A549 (cell line): ENCODE measurements at regions not wholly inside any gene's neighbourhood (a gene's known extent, or its start where the extent isn't known, plus 50 kb on each side); places are given as distances from the start of the nearest gene placed in this dataset.

Source experiments
- ATAC-seq, 2 experiments: fragments of 200-7000 bp in 1 of 2; fragments of >200 bp in 1 of 2; cut with Nextera tagmentation in 1 of 2; cut with Tn5 transposase in 1 of 2; 3 replicates each; pipeline versions ENCODE4 v1.8.0 to v1.9.1; 2018 to 2020; ENCODE audit warnings: mild to moderate bottlenecking in 1 of 2, moderate library complexity in 1 of 2
- CTCF ChIA-PET: fragments of 300-600 bp; sonication (Branson Sonifier 250); formaldehyde crosslinking; extraction: SDS; loops from one replicate; lab custom pipeline; 2021; ENCODE audit warnings: antibody characterized with exemption, inconsistent platforms; lab: Yijun Ruan, JAX
- POLR2A ChIA-PET: fragments of 350-600 bp; formaldehyde crosslinking; extraction: SDS; loops from one replicate; lab custom pipeline; 2021; ENCODE audit warnings: antibody characterized with exemption, inconsistent platforms; lab: Yijun Ruan, JAX
- DNase-seq, 2 experiments: peaks; one replicate each; pipeline versions ENCODE4 v3.0.0 to v3.0.0-alpha.2; 2011 to 2016; ENCODE audit warnings: low read depth in 1 of 2, low spot score in 1 of 2
- FAIRE-seq: peaks from 2 replicates; lab custom pipeline; 2011; peaks lifted over from hg19 to GRCh38; lab: Jason Lieb, UNC
- H3K27ac ChIP-seq, 2 experiments: fragments of >200 bp; sonication (Bioruptor Twin); formaldehyde crosslinking; 3 replicates each; pipeline ENCODE4 v1.5.1; 2016 to 2017
- H3K4me1 ChIP-seq: fragments of >200 bp; sonication (Bioruptor Twin); formaldehyde crosslinking; 3 replicates; pipeline ENCODE4 v1.6.1; 2016
- H3K4me2 ChIP-seq: fragments of >200 bp; sonication (Bioruptor Twin); formaldehyde crosslinking; 3 replicates; pipeline ENCODE4 v1.6.1; 2016
- H3K4me3 ChIP-seq: fragments of >200 bp; sonication (Bioruptor Twin); formaldehyde crosslinking; 3 replicates; pipeline ENCODE4 v1.5.1; 2016
- H3K9me3 ChIP-seq: fragments of >200 bp; sonication (Bioruptor Twin); formaldehyde crosslinking; 3 replicates; pipeline ENCODE4 v1.6.1; 2016
- BHLHE40 ChIP-seq: IDR thresholded peaks from 2 replicates; pipeline ENCODE4 v1.6.1; 2012; ENCODE audit warnings: low read depth, low read length, inconsistent platforms
- CHD4 ChIP-seq: fragments of 200-600 bp; sonication (generic); IDR thresholded peaks from 2 replicates; pipeline ENCODE4 v1.6.1; 2016; ENCODE audit warnings: antibody characterized with exemption, mild to moderate bottlenecking, borderline replicate concordance
- CTCF ChIP-seq: fragments of >200 bp; sonication (Bioruptor Twin); formaldehyde crosslinking; IDR thresholded peaks from 3 replicates; pipeline ENCODE4 v1.5.1; 2016
- EHMT2 ChIP-seq: fragments of 200-600 bp; sonication (generic); IDR thresholded peaks from 2 replicates; pipeline ENCODE4 v1.6.1; 2016; ENCODE audit warnings: antibody characterized with exemption, low read depth, mild to moderate bottlenecking, moderate library complexity
- ELK1 ChIP-seq: fragments of 150-350 bp; IDR thresholded peaks from 2 replicates; pipeline ENCODE4 v1.6.1; 2014; ENCODE audit warnings: low read depth, mild to moderate bottlenecking, low read length
- FOSB ChIP-seq: fragments of 250-450 bp; sonication (Bioruptor Pico); IDR thresholded peaks from 2 replicates; pipeline ENCODE4 v1.5.0; 2020; ENCODE audit warnings: mild to moderate bottlenecking, moderate library complexity
- FOSL2 ChIP-seq, 2 experiments: fragments of 450-650 bp in 1 of 2; fragments of >200 bp in 1 of 2; sonication (Bioruptor Twin) in 1 of 2; formaldehyde crosslinking; IDR thresholded peaks; 2 replicates each; pipeline versions ENCODE4 v1.5.0 to v1.6.1; 2016 to 2020; ENCODE audit warnings: mild to moderate bottlenecking in 1 of 2, moderate library complexity in 1 of 2
- HDAC2 ChIP-seq: fragments of 200-600 bp; sonication (generic); IDR thresholded peaks from 2 replicates; pipeline ENCODE4 v1.6.1; 2016
- HEYL ChIP-seq: fragments of 250-450 bp; sonication (Bioruptor Pico); IDR thresholded peaks from 2 replicates; pipeline ENCODE4 v1.8.0; 2021; ENCODE audit warnings: mild to moderate bottlenecking, moderate library complexity
- HMGXB4 ChIP-seq: fragments of 250-450 bp; sonication (Bioruptor Pico); IDR thresholded peaks from 2 replicates; pipeline ENCODE4 v1.5.0; 2021; ENCODE audit warnings: mild to moderate bottlenecking, moderate library complexity, borderline replicate concordance
- HOXB13 ChIP-seq: fragments of 250-450 bp; sonication (Bioruptor Pico); IDR thresholded peaks from 2 replicates; pipeline ENCODE4 v1.5.0; 2020; ENCODE audit warnings: low read depth, mild to moderate bottlenecking, moderate library complexity
- HOXB5 ChIP-seq: fragments of 250-450 bp; sonication (Bioruptor Pico); IDR thresholded peaks from 2 replicates; pipeline ENCODE4 v1.5.0; 2020; ENCODE audit warnings: mild to moderate bottlenecking, moderate library complexity
- MAFK ChIP-seq: fragments of 450-650 bp; IDR thresholded peaks from 2 replicates; pipeline ENCODE4 v1.6.1; 2014; ENCODE audit not compliant: partially characterized antibody
- MAZ ChIP-seq: fragments of 150-350 bp; IDR thresholded peaks from 2 replicates; pipeline ENCODE4 v1.6.1; 2014; ENCODE audit warnings: antibody characterized with exemption, low read depth, low read length, borderline replicate concordance
- MYC ChIP-seq: IDR thresholded peaks from 2 replicates; pipeline ENCODE4 v1.6.1; 2012; ENCODE audit warnings: mild to moderate bottlenecking, inconsistent platforms, low read length, improper control_type of control experiment, borderline replicate concordance
- NR3C1 ChIP-seq: fragments of >200 bp; sonication (Bioruptor Twin); formaldehyde crosslinking; IDR thresholded peaks from 3 replicates; pipeline ENCODE4 v1.6.1; 2017
- PHF8 ChIP-seq: fragments of 200-600 bp; sonication (generic); IDR thresholded peaks from 2 replicates; pipeline ENCODE4 v1.6.1; 2016; ENCODE audit warnings: low read depth, mild to moderate bottlenecking, antibody characterized with exemption, moderate library complexity, borderline replicate concordance
- POLR2A ChIP-seq: IDR thresholded peaks from 2 replicates; pipeline ENCODE4 v1.6.1; 2012; ENCODE audit warnings: mild to moderate bottlenecking, low read length
- RCOR1 ChIP-seq: fragments of 150-350 bp; IDR thresholded peaks from 2 replicates; pipeline ENCODE4 v1.6.1; 2014; ENCODE audit warnings: antibody characterized with exemption, low read length, low read depth
- SREBF2 ChIP-seq: fragments of 450-650 bp; IDR thresholded peaks from 2 replicates; pipeline ENCODE4 v1.6.1; 2014; ENCODE audit warnings: mild to moderate bottlenecking, moderate library complexity
- ZC3H11A ChIP-seq: fragments of 450-650 bp; IDR thresholded peaks from 2 replicates; pipeline ENCODE4 v1.6.1; 2014; ENCODE audit warnings: antibody characterized with exemption, mild to moderate bottlenecking
- ZSCAN20 ChIP-seq: fragments of 250-450 bp; sonication (Bioruptor Pico); IDR thresholded peaks from 2 replicates; pipeline ENCODE4 v1.8.0; 2022; ENCODE audit warnings: mild to moderate bottlenecking, moderate library complexity
- WGBS: methylation state at CpG from one replicate; pipeline ENCODE4 v1.1.6; 2017; ENCODE audit errors: missing lambda C conversion rate; 5-methylcytosine and 5-hydroxymethylcytosine counted together
- TF ChIP-seq, protein P1 (sequence below): IDR thresholded peaks from 2 replicates; pipeline ENCODE4 v1.6.1; 2012; ENCODE audit warnings: low read depth, borderline replicate concordance
- TF ChIP-seq, protein P2 (sequence below): IDR thresholded peaks from 2 replicates; pipeline ENCODE4 v1.6.1; 2012
- TF ChIP-seq, protein P3 (sequence below): IDR thresholded peaks from 2 replicates; pipeline ENCODE4 v1.6.1; 2012

GRCh38 chr4:138310991-138311390, 68.8 kb upstream of the SLC7A11 start:
- Histone ChIP-seq H3K9me3 (no peaks in the 10 kb centered on the region), H3K4me2 (no peak overlapping the region), H3K4me1 (no peaks in the 10 kb centered on the region), H3K27ac (no peak overlapping the region), H3K4me3 (no peak overlapping the region)
- ATAC-seq (no peak), DNase-seq (no peak), FAIRE-seq (no peak)
- WGBS = 67% methylated on average over 1 of the region's 1 CpG
- no peak for TF ChIP-seq ZSCAN20 (CRISPR knock-in tag)
- TF ChIP-seq NR3C1 = no peak
- no peak for TF ChIP-seq FOSB (CRISPR knock-in tag)
- TF ChIP-seq, protein P1, sequence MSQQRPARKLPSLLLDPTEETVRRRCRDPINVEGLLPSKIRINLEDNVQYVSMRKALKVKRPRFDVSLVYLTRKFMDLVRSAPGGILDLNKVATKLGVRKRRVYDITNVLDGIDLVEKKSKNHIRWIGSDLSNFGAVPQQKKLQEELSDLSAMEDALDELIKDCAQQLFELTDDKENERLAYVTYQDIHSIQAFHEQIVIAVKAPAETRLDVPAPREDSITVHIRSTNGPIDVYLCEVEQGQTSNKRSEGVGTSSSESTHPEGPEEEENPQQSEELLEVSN = no peak
- TF ChIP-seq HOXB5 (CRISPR knock-in tag) = no peak
- no peak for TF ChIP-seq CHD4
- TF ChIP-seq FOSL2 (IDR thresholded peaks at IDR 0.05) = no peak
- no peak for TF ChIP-seq FOSL2 (CRISPR knock-in tag; IDR thresholded peaks at IDR 0.05)
- no peak for TF ChIP-seq HDAC2
- no peak for TF ChIP-seq MAZ
- no peak for TF ChIP-seq PHF8
- no peak for TF ChIP-seq POLR2A
- TF ChIP-seq BHLHE40 = no peak
- ChIA-PET POLR2A (no interaction called here), CTCF (no interaction called here)

DNA sequence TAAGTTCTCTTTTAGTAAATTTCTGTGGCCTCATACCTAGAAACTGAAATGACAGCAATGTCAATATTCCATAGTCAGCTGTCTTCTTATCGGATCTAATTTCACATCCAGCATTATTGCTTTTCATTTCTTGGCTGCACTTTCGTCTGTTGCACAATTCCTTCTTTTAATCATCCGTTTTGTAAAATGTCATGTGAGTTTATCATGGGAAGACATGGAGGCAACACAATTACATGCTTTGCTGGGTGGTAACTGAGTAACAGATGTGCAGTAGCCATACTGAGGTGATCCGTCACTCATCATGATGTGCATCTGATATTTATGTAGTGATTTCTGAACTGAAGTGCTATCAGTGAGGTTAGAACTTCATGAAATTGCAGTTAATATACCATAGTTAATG, 68.3 kb upstream of the SLC7A11 start:
- ATAC-seq = no peak
- Histone ChIP-seq H3K27ac (no peak overlapping the region), H3K9me3 (no peaks in the 10 kb centered on the region)
- CTCF ChIA-PET = no interaction called here
- TF ChIP-seq CTCF = no peak
- TF ChIP-seq ZC3H11A = no peak
- no peak for TF ChIP-seq NR3C1
- TF ChIP-seq EHMT2 = no peak
- TF ChIP-seq MYC = no peak
- TF ChIP-seq, protein P2, sequence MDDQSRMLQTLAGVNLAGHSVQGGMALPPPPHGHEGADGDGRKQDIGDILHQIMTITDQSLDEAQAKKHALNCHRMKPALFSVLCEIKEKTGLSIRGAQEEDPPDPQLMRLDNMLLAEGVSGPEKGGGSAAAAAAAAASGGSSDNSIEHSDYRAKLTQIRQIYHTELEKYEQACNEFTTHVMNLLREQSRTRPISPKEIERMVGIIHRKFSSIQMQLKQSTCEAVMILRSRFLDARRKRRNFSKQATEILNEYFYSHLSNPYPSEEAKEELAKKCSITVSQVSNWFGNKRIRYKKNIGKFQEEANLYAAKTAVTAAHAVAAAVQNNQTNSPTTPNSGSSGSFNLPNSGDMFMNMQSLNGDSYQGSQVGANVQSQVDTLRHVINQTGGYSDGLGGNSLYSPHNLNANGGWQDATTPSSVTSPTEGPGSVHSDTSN = no peak
- no peak for TF ChIP-seq HEYL (CRISPR knock-in tag)
- TF ChIP-seq HOXB13 (CRISPR knock-in tag) = no peak
- TF ChIP-seq HDAC2 = no peak
- TF ChIP-seq SREBF2 = no peak
- no peak for TF ChIP-seq ELK1
- no peak for TF ChIP-seq HMGXB4 (CRISPR knock-in tag)
- TF ChIP-seq RCOR1 = no peak
- no peak for TF ChIP-seq MAFK
- TF ChIP-seq, protein P3, sequence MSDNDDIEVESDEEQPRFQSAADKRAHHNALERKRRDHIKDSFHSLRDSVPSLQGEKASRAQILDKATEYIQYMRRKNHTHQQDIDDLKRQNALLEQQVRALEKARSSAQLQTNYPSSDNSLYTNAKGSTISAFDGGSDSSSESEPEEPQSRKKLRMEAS = no peak
- TF ChIP-seq, all 56 proteins: peak for 0
- FAIRE-seq (no peak), DNase-seq (no peak)
- no peaks in the 10 kb centered on the region for H3K4me1 ChIP-seq
- no peak overlapping the region for H3K4me2 ChIP-seq
- WGBS = 76% methylated on average over 4 of the region's 4 CpGs
- POLR2A ChIA-PET = no interaction called here
- no peak overlapping the region for H3K4me3 ChIP-seq
